ENCODE measurements at regions not wholly inside any gene's neighbourhood (a gene's known extent, or its start where the extent isn't known, plus 50 kb on each side); places are given as distances from the start of the nearest gene placed in this dataset.
"Not testable (repeated sequence)": the region's sequence is repeated elsewhere in the genome, so short reads cannot be mapped to it uniquely, and the experiment has no call there.

DNA sequence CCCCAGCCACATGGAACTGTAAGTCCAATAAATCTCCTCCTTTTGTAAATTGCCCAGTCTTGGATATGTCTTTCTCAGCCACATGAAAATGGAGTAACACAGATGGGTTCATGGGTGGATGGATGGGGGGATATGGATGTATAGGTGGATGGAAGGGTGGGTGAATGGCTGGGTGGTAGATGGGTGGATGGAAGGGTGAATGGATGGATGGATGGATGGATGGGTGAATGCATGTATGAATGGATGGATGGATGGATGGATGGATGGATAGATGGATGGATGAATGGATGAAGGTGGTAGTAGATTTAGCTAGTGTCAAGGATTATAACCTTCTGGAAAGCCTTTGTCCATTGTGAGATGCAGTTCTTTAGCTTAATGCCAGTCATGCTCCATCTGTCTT is 146.1 kb upstream of the ATP2B2 start:
- Histone ChIP-seq H3K27me3 (peaks cover 10% of the 10 kb centered on the region), H3K9me3 (no peaks in the 10 kb centered on the region), H3K4me1 (ENCODE audit: control insufficient read depth in 1 of 2, insufficient read depth in 1 of 2, low read depth in 1 of 2, low read length in 1 of 2) (no peaks in the 10 kb centered on the region)

DNA sequence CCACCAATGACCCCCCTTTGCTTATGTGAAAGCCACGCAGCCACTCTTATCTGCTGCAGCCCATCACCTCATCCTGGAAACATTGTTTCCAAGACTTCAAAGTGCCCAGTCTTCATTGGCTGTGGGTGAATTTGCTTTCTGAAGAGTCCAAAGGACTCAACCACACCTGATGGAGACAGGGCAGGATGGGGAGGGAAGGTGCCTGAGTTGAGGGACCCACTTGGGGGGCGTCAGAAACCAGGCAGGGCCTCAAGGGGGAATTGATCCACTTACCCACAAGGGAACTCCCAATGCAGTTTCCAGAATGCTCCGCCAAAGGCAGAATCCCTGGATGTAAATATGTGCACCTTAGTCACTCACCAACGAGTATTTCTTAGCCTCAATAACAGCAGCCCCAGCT is 147.9 kb upstream of the ATP2B2 start:
- Histone ChIP-seq H3K27ac (no peak overlapping the region), H3K4me3 (ENCODE audit: low read depth in 1 of 2, low read length in 1 of 2) (no peak overlapping the region), H3K4me1 (ENCODE audit: control insufficient read depth in 1 of 2, insufficient read depth in 1 of 2, low read depth in 1 of 2, low read length in 1 of 2) (no peaks in the 10 kb centered on the region), H3K36me3 (no peaks in the 10 kb centered on the region), H3K9me3 (no peaks in the 10 kb centered on the region), H3K27me3 (peaks cover 10% of the 10 kb centered on the region)
- TF ChIP-seq, protein P1, sequence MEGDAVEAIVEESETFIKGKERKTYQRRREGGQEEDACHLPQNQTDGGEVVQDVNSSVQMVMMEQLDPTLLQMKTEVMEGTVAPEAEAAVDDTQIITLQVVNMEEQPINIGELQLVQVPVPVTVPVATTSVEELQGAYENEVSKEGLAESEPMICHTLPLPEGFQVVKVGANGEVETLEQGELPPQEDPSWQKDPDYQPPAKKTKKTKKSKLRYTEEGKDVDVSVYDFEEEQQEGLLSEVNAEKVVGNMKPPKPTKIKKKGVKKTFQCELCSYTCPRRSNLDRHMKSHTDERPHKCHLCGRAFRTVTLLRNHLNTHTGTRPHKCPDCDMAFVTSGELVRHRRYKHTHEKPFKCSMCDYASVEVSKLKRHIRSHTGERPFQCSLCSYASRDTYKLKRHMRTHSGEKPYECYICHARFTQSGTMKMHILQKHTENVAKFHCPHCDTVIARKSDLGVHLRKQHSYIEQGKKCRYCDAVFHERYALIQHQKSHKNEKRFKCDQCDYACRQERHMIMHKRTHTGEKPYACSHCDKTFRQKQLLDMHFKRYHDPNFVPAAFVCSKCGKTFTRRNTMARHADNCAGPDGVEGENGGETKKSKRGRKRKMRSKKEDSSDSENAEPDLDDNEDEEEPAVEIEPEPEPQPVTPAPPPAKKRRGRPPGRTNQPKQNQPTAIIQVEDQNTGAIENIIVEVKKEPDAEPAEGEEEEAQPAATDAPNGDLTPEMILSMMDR (IDR thresholded peaks at IDR 0.05), result no peak

More for the DNA sequence above, 146.1 kb upstream of the ATP2B2 start:
- H3K36me3 ChIP-seq, result no peaks in the 10 kb centered on the region
- H3K4me3 ChIP-seq (ENCODE audit: low read depth in 1 of 2, low read length in 1 of 2), result no peak overlapping the region
- no peak overlapping the region for H3K27ac ChIP-seq
- TF ChIP-seq, protein P1 (IDR thresholded peaks at IDR 0.05), result no peak

DNA sequence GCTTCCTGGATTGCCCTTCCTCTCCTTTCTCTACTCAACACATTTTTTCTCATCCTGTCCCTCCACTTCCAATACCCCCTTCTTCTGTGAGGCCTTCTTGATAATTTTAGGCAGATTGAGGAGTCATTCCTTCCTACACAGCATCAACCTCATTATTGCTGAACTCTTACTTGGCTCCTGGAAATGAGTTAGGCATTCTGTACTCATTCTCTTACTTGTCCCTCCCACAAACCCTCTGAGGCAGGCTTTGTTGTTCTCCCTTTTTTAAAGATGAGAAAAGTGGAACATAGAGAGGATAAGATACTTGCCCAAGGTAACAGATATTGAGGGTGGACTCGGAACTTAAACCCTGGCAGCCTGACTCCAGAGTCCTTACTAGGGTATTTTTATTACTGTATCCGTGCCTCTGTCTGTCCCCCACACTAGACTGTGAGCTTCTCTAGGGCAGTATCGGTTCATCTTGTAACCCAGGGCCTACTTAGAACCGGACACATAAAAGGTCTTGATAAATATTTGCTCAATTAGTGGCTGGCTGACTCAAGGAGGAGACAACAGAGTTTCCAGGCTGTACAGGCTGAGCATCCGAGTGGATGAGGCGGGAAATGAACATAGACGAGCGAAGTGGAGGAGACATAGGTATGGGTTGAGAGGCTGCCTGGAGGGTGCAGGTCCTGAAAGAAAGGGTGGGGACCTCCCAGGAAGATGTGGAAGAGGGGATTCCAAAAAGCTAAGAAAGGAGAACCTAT is 148.7 kb upstream of the ATP2B2 start:
- no peaks in the 10 kb centered on the region for H3K4me1 ChIP-seq (ENCODE audit: control insufficient read depth in 1 of 2, insufficient read depth in 1 of 2, low read depth in 1 of 2, low read length in 1 of 2)
- no peak overlapping the region for H3K4me3 ChIP-seq (ENCODE audit: low read depth in 1 of 2, low read length in 1 of 2)
- no peaks in the 10 kb centered on the region for H3K9me3 ChIP-seq
- peaks cover 10% of the 10 kb centered on the region for H3K27me3 ChIP-seq
- TF ChIP-seq, protein P1 (IDR thresholded peaks at IDR 0.05), result no peak
- no peaks in the 10 kb centered on the region for H3K36me3 ChIP-seq
- H3K27ac ChIP-seq, result no peak overlapping the region

DNA sequence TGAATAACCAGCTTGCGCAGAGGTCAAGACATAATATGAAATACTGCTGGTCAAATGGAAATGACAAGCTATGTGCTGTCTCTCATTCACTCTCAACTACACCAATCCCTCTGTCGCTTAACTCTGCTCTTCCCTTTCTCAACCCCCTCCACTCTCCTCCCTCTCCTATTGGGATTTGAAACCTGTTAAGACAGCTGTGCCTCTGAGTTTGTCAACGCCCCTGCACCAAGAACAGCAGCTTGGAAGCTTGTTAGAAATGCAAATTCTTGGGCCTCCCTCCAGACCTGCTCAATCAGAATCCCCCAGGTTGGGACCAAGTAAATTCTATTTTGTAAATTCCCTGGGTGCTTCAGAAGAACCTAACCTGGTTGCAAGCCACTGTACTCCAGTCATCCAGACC is 149.7 kb upstream of the ATP2B2 start:
- no peak overlapping the region for H3K4me3 ChIP-seq (ENCODE audit: low read depth in 1 of 2, low read length in 1 of 2)
- H3K27me3 ChIP-seq, result peaks cover 10% of the 10 kb centered on the region
- H3K27ac ChIP-seq, result no peak overlapping the region
- TF ChIP-seq, protein P1 (IDR thresholded peaks at IDR 0.05), result no peak
- H3K36me3 ChIP-seq, result no peaks in the 10 kb centered on the region
- no peaks in the 10 kb centered on the region for H3K9me3 ChIP-seq
- no peaks in the 10 kb centered on the region for H3K4me1 ChIP-seq (ENCODE audit: control insufficient read depth in 1 of 2, insufficient read depth in 1 of 2, low read depth in 1 of 2, low read length in 1 of 2)

DNA sequence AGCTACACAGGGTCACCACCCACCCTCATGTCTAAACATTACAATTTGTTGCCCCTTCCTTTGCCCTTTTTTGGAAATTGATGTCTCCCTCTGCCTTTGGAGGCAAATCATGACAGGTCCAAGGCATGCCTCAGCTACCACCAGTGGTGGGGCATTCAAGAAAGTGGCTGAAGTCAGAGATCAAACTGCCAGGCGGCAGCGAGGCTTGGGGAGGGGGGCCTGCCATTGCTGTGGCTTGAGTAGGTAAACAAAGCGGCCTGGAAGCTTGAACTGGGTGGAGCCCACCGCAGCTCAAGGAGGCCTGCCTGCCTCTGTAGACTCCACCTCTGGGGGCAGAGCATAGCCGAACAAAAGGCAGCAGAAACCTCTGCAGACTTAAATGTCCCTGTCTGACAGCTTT is 152.0 kb upstream of the ATP2B2 start:
- not testable (repeated sequence) for H3K27me3 ChIP-seq; H3K27ac ChIP-seq; H3K4me3 ChIP-seq (ENCODE audit: low read depth in 1 of 2, low read length in 1 of 2); H3K4me1 ChIP-seq (ENCODE audit: control insufficient read depth in 1 of 2, insufficient read depth in 1 of 2, low read depth in 1 of 2, low read length in 1 of 2); H3K9me3 ChIP-seq; H3K36me3 ChIP-seq

DNA sequence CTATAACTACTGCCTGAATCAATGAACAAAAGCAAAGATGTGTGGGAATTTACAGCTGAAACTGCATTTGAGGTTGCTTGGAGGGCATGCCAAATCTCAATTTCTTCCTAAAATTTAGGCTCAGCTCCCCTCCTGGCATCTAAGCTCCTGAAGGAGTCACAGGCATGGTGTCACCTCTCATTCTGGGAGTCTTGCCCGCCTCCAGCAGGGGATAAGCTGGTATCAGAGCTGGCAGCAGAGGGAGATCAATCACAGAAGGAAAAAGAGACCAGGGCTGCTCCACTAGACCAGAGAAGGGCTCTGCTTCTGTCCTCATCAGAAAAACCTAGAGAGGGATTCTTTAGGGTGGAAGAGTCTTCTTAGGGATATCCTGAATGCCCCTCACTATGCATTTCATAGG is 150.4 kb upstream of the SLC6A11 start:
- Histone ChIP-seq H3K27me3 (peaks cover 10% of the 10 kb centered on the region), H3K4me1 (ENCODE audit: control insufficient read depth in 1 of 2, insufficient read depth in 1 of 2, low read depth in 1 of 2, low read length in 1 of 2) (peaks cover 6 to 8% of the 10 kb centered on the region in 2 experiments), H3K4me3 (ENCODE audit: low read depth in 1 of 2, low read length in 1 of 2) (no peak overlapping the region), H3K27ac (no peak overlapping the region), H3K36me3 (no peaks in the 10 kb centered on the region), H3K9me3 (no peaks in the 10 kb centered on the region)
- TF ChIP-seq, protein P1 (IDR thresholded peaks at IDR 0.05), result no peak
